HepG2 (cell line): ENCODE measurements at regions not wholly inside any gene's neighbourhood (a gene's known extent, or its start where the extent isn't known, plus 50 kb on each side); places are given as distances from the start of the nearest gene placed in this dataset.

ENCODE experiments used
- ATAC-seq: fragments of 200-7000 bp; cut with Tn5 transposase; 3 replicates; pipeline ENCODE4 v1.9.1; 2020; ENCODE audit warnings: mild to moderate bottlenecking, moderate library complexity
- BruUV-seq: library from RNA; stranded (reverse); fragments of 400-500 nt; replicated peaks from 2 replicates; lab custom pipeline; 2021; lab: Mats Ljungman, UMichigan
- CTCF ChIA-PET: fragments of 300-600 bp; formaldehyde crosslinking; extraction: SDS; loops from one replicate; lab custom pipeline; 2021; ENCODE audit warnings: low total read pairs, inconsistent platforms, low intra/inter-chr PET ratio; lab: Yijun Ruan, JAX
- POLR2A ChIA-PET: fragments of 350-600 bp; sonication (Branson Sonifier 250); formaldehyde crosslinking; loops from one replicate; lab custom pipeline; 2020; ENCODE audit warnings: antibody characterized with exemption, inconsistent platforms; lab: Yijun Ruan, JAX
- DNase-seq: peaks from one replicate; pipeline ENCODE4 v3.0.0-alpha.2; 2015; ENCODE audit warnings: low spot score
- FAIRE-seq: peaks from 3 replicates; lab custom pipeline; 2011; peaks lifted over from hg19 to GRCh38; lab: Jason Lieb, UNC
- H2AFZ ChIP-seq: one replicate; pipeline ENCODE4 v1.6.1; 2011; ENCODE audit warnings: low read length, inconsistent platforms
- H3K27ac ChIP-seq: fragments of 300-600 bp; 3 replicates; pipeline ENCODE4 v1.8.0; 2011; ENCODE audit warnings: mixed run types, mild to moderate bottlenecking, mixed read lengths, low read length, inconsistent platforms; ENCODE audit not compliant: insufficient read depth; ENCODE audit errors: extremely low read length
- H3K27me3 ChIP-seq, 2 experiments: fragments of 200-600 bp in 1 of 2; 2 replicates in 1 of 2; 3 replicates in 1 of 2; pipeline versions ENCODE4 v1.6.0 to v1.8.0; 2011; ENCODE audit warnings: low read length in 2 of 2, mild to moderate bottlenecking in 2 of 2, moderate library complexity in 2 of 2, inconsistent platforms in 1 of 2; ENCODE audit not compliant: insufficient read depth in 2 of 2, control insufficient read depth in 1 of 2
- H3K36me3 ChIP-seq, 2 experiments: fragments of 200-600 bp in 1 of 2; replicated peaks in 1 of 2; 2 replicates in 1 of 2; 3 replicates in 1 of 2; pipeline versions ENCODE4 v1.5.1 to v1.8.0; 2011; ENCODE audit warnings: low read length in 2 of 2, inconsistent platforms in 1 of 2; ENCODE audit not compliant: insufficient read depth in 2 of 2, control insufficient read depth in 1 of 2
- H3K4me1 ChIP-seq: 2 replicates; pipeline ENCODE4 v1.5.1; 2012; ENCODE audit warnings: low read length, inconsistent platforms; ENCODE audit not compliant: insufficient read depth
- H3K4me2 ChIP-seq: 2 replicates; pipeline ENCODE4 v1.6.0; 2011; ENCODE audit warnings: low read depth, low read length, inconsistent platforms
- H3K4me3 ChIP-seq, 3 experiments: fragments of 200-600 bp in 1 of 3; sonication (generic), shearing (Covaris generic) in 1 of 3; replicated peaks in 1 of 3; 2 replicates each; pipeline ENCODE4 v1.5.1; 2011 to 2016; ENCODE audit warnings: low read length in 3 of 3, inconsistent platforms in 2 of 3, low read depth in 2 of 3, mild to moderate bottlenecking in 2 of 3, control low read depth in 1 of 3, mixed read lengths in 1 of 3; ENCODE audit not compliant: insufficient read depth in 1 of 3
- H3K79me2 ChIP-seq: one replicate; pipeline ENCODE4 v1.6.1; 2011; ENCODE audit warnings: low read length, inconsistent platforms; ENCODE audit not compliant: insufficient read depth
- H3K9ac ChIP-seq: 2 replicates; pipeline ENCODE4 v1.6.0; 2011; ENCODE audit warnings: mild to moderate bottlenecking, low read depth, low read length, inconsistent platforms; ENCODE audit not compliant: insufficient read depth
- H3K9me3 ChIP-seq: 2 replicates; pipeline ENCODE4 v1.5.1; 2012; ENCODE audit warnings: mild to moderate bottlenecking, low read length
- H4K20me1 ChIP-seq: 2 replicates; pipeline ENCODE4 v1.6.0; 2011; ENCODE audit warnings: inconsistent platforms, mild to moderate bottlenecking, low read length, moderate library complexity; ENCODE audit not compliant: insufficient read depth
- AFF4 ChIP-seq: sonication (generic); formaldehyde crosslinking; IDR thresholded peaks from 2 replicates; pipeline ENCODE4 v1.4.0; 2020; ENCODE audit warnings: missing genetic modification reagents
- E2F5 ChIP-seq: sonication (generic); formaldehyde crosslinking; conservative IDR thresholded peaks from 2 replicates; pipeline ENCODE4 v1.4.0; 2020; ENCODE audit warnings: missing genetic modification reagents
- KAT2B ChIP-seq: fragments of 150-350 bp; IDR thresholded peaks from 2 replicates; pipeline ENCODE4 v1.6.1; 2014; ENCODE audit warnings: low read depth, low read length, borderline replicate concordance
- MLXIP ChIP-seq: sonication (generic); formaldehyde crosslinking; IDR thresholded peaks from 2 replicates; pipeline ENCODE4 v1.9.0; 2021; ENCODE audit warnings: missing genetic modification reagents, borderline replicate concordance
- RERE ChIP-seq: IDR thresholded peaks from 2 replicates; pipeline ENCODE4 v1.6.1; 2016; ENCODE audit warnings: low read depth, missing genetic modification reagents, missing compliant biosample characterization
- ZNF205 ChIP-seq: IDR thresholded peaks from 2 replicates; pipeline ENCODE4 v1.6.1; 2018; ENCODE audit warnings: missing biosample characterization, missing genetic modification reagents
- WGBS: methylation state at CpG from one replicate; pipeline ENCODE4 v1.1.6; 2017; ENCODE audit warnings: low lambda C conversion rate; 5-methylcytosine and 5-hydroxymethylcytosine counted together
- in situ Hi-C: cut with HindIII; loops from 2 replicates; pipeline ENCODE4 v1.10.0; 2017; ENCODE audit warnings: low pct_unique_long_range_greater_than_20kb; ENCODE audit not compliant: extremely low pct_ligation_motif_present
- intact Hi-C: fragments of 100-400 bp; cut with micrococcal nuclease; formaldehyde crosslinking; loops from one replicate; pipeline ENCODE4 v1.10.0; 2022; ENCODE audit not compliant: unreplicated experiment
- TF ChIP-seq, protein P1 (sequence below): sonication (generic); formaldehyde crosslinking; IDR thresholded peaks from 2 replicates; pipeline ENCODE4 v1.5.0; 2020; ENCODE audit warnings: missing genetic modification reagents

DNA sequence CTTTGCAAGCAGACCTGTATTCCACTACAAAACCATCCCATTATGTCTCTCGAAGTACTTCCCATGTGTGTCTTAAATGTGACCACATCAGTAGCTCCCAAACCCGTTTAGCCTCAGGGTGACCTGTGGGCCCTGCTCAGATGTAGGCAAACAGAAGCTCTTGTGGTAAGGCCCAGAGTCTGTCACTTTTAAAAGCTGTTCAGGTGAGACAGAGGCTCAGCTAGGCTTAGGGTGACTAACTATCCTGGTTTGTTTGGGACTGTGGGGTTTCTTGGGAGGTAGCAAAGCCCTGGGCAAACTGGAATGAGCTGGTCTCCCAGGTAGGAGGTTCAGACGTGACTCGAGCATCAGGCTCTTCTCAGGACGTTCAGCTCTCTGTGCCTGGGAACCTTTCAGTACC lies 64.5 kb upstream of the VASH1 start:
- ChIA-PET POLR2A (no interaction called here), CTCF (no interaction called here)
- Histone ChIP-seq H3K79me2 (no peaks in the 10 kb centered on the region), H3K9me3 (no peaks in the 10 kb centered on the region), H3K4me1 (peaks cover 9% of the 10 kb centered on the region; the same call in 1 of the 2 replicates), H3K27ac (no peak overlapping the region), H3K4me2 (no peak overlapping the region), H3K27me3 (peaks cover 0 to 8% of the 10 kb centered on the region in 2 experiments; a peak in 2 of 5 replicates), H2AFZ (no peak overlapping the region), H3K4me3 (no peak overlapping the region), H3K9ac (no peak overlapping the region), H3K36me3 (no peaks in the 10 kb centered on the region), H4K20me1 (no peaks in the 10 kb centered on the region)
- WGBS = 7% methylated on average over 5 of the region's 5 CpGs
- DNase-seq (no peak), FAIRE-seq (no peak), ATAC-seq (no peak)
- intact Hi-C loops = no loop called here
- in situ Hi-C loops = no loop called here
- no TSS peak for BruUV-seq
- TF ChIP-seq ZNF205 (no peak), AFF4 (no peak), E2F5 (CRISPR knock-in tag) (no peak), RERE (CRISPR knock-in tag) (no peak), KAT2B (no peak), MLXIP (CRISPR knock-in tag) (no peak)
- TF ChIP-seq, protein P1, sequence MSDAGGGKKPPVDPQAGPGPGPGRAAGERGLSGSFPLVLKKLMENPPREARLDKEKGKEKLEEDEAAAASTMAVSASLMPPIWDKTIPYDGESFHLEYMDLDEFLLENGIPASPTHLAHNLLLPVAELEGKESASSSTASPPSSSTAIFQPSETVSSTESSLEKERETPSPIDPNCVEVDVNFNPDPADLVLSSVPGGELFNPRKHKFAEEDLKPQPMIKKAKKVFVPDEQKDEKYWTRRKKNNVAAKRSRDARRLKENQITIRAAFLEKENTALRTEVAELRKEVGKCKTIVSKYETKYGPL (CRISPR knock-in tag) = no peak
